HepG2 (cell line): ENCODE measurements at regions not wholly inside any gene's neighbourhood (a gene's known extent, or its start where the extent isn't known, plus 50 kb on each side); places are given as distances from the start of the nearest gene placed in this dataset.

ENCODE experiments used
- CHD4 ChIP-seq: fragments of 200-600 bp; sonication (generic); IDR thresholded peaks from 2 replicates; pipeline ENCODE4 v1.7.0; 2017; ENCODE audit warnings: mild to moderate bottlenecking, low read length, borderline replicate concordance
- EED ChIP-seq: sonication (generic); formaldehyde crosslinking; IDR thresholded peaks from 2 replicates; pipeline ENCODE4 v1.5.0; 2020; ENCODE audit warnings: mild to moderate bottlenecking, missing genetic modification reagents
- FOSL2 ChIP-seq: sonication (generic); formaldehyde crosslinking; IDR thresholded peaks from 2 replicates; pipeline ENCODE4 v1.4.0; 2020; ENCODE audit warnings: missing genetic modification reagents
- POLR2AphosphoS5 ChIP-seq: IDR thresholded peaks from 2 replicates; pipeline ENCODE4 v1.6.1; 2012; ENCODE audit warnings: low read depth, low read length

- TF ChIP-seq EED: no peak
- no peak for TF ChIP-seq POLR2AphosphoS5
- no peak for TF ChIP-seq CHD4
- TF ChIP-seq FOSL2: no peak
Observed at GRCh38 chr10:8298896-8299570, 244.5 kb downstream of the GATA3 start.
